ENCODE measurements at regions not wholly inside any gene's neighbourhood (a gene's known extent, or its start where the extent isn't known, plus 50 kb on each side); places are given as distances from the start of the nearest gene placed in this dataset.

- Histone ChIP-seq H3K27ac (no peak overlapping the region), H3K9me3 (no peaks in the 10 kb centered on the region), H3K4me3 (peak overlapping the region; percentile 36 to 60), H3K4me1 (peaks cover 0 to 8% of the 10 kb centered on the region in 2 donors), H3K27me3 (peaks cover 5% of the 10 kb centered on the region), H3K36me3 (no peaks in the 10 kb centered on the region)
- intact Hi-C loops (cut with DNase I), result no loop called here
- DNase-seq (ENCODE audit: low spot score in 2 of 2), result no peak
- TF ChIP-seq CTCF (IDR thresholded peaks at IDR 0.05), result no peak
These were observed 156.0 kb upstream of the CADM1 start for GRCh38 chr11:115660030-115660805.

GRCh38 chr11:115659061-115659963, 155.1 kb upstream of the CADM1 start:
- Histone ChIP-seq H3K9me3 (no peaks in the 10 kb centered on the region), H3K27me3 (peaks cover 5% of the 10 kb centered on the region), H3K36me3 (no peaks in the 10 kb centered on the region), H3K4me1 (peaks cover 0 to 8% of the 10 kb centered on the region in 2 donors), H3K27ac (no peak overlapping the region), H3K4me3 (peak overlapping the region; percentile 36 to 60)
- TF ChIP-seq CTCF (IDR thresholded peaks at IDR 0.05), result no peak
- intact Hi-C loops (cut with DNase I), result no loop called here
- DNase-seq (ENCODE audit: low spot score in 2 of 2), result no peak

- intact Hi-C loops (cut with DNase I), result no loop called here
- H3K36me3 ChIP-seq, result no peaks in the 10 kb centered on the region
- no peaks in the 10 kb centered on the region for H3K9me3 ChIP-seq
- H3K4me1 ChIP-seq, result peaks cover 0 to 8% of the 10 kb centered on the region in 2 donors
- DNase-seq (ENCODE audit: low spot score in 2 of 2), result no peak
- no peak for TF ChIP-seq CTCF (IDR thresholded peaks at IDR 0.05)
- no peak overlapping the region for H3K4me3 ChIP-seq
- H3K27ac ChIP-seq, result no peak overlapping the region
- H3K27me3 ChIP-seq, result peaks cover 5% of the 10 kb centered on the region
These were observed 153.4 kb upstream of the CADM1 start for GRCh38 chr11:115657586-115657985.

- no peaks in the 10 kb centered on the region for H3K9me3 ChIP-seq
- peaks cover 0 to 8% of the 10 kb centered on the region in 2 donors for H3K4me1 ChIP-seq
- no peak for TF ChIP-seq CTCF (IDR thresholded peaks at IDR 0.05)
- peaks cover 5% of the 10 kb centered on the region for H3K27me3 ChIP-seq
- DNase-seq (ENCODE audit: low spot score in 2 of 2), result no peak
- no peak overlapping the region for H3K27ac ChIP-seq
- no peaks in the 10 kb centered on the region for H3K36me3 ChIP-seq
- no peak overlapping the region for H3K4me3 ChIP-seq
- intact Hi-C loops (cut with DNase I), result no loop called here
These were observed 152.5 kb upstream of the CADM1 start for GRCh38 chr11:115656669-115657068.

GRCh38 chr11:115656041-115656440, 151.8 kb upstream of the CADM1 start:
- peaks cover 5% of the 10 kb centered on the region for H3K27me3 ChIP-seq
- no peaks in the 10 kb centered on the region for H3K9me3 ChIP-seq
- no peaks in the 10 kb centered on the region for H3K36me3 ChIP-seq
- intact Hi-C loops (cut with DNase I), result no loop called here
- no peak for DNase-seq (ENCODE audit: low spot score in 2 of 2)
- H3K4me1 ChIP-seq, result peaks cover 0 to 8% of the 10 kb centered on the region in 2 donors
- TF ChIP-seq CTCF (IDR thresholded peaks at IDR 0.05), result no peak
- H3K27ac ChIP-seq, result no peak overlapping the region
- H3K4me3 ChIP-seq, result no peak overlapping the region
